H9 (cell line): ENCODE measurements at regions not wholly inside any gene's neighbourhood (a gene's known extent, or its start where the extent isn't known, plus 50 kb on each side); places are given as distances from the start of the nearest gene placed in this dataset.

Source experiments
- DNase-seq: peaks from one replicate; pipeline ENCODE4 v3.0.0-alpha.2; 2017
- H2AFZ ChIP-seq: one replicate; pipeline ENCODE4 v1.6.1; 2013; ENCODE audit warnings: mild to moderate bottlenecking, low read length, control low read depth, moderate library complexity
- H2AK5ac ChIP-seq: 2 replicates; pipeline ENCODE4 v1.6.1; 2013; ENCODE audit warnings: low read length, control low read depth, mixed read lengths; ENCODE audit not compliant: insufficient read length
- H2BK120ac ChIP-seq: one replicate; pipeline ENCODE4 v1.6.1; 2013; ENCODE audit warnings: low read depth, mild to moderate bottlenecking, low read length, control low read depth, inconsistent platforms; ENCODE audit not compliant: poor library complexity, severe bottlenecking
- H2BK12ac ChIP-seq: 2 replicates; pipeline ENCODE4 v1.6.1; 2013; ENCODE audit warnings: low read length, control low read depth, mixed read lengths, low read depth; ENCODE audit not compliant: insufficient read length
- H2BK15ac ChIP-seq: 2 replicates; pipeline ENCODE4 v1.6.1; 2013; ENCODE audit warnings: low read depth, low read length, control low read depth
- H2BK20ac ChIP-seq: one replicate; pipeline ENCODE4 v1.6.1; 2013; ENCODE audit warnings: low read depth, mild to moderate bottlenecking, low read length, control low read depth, inconsistent platforms; ENCODE audit not compliant: poor library complexity, severe bottlenecking
- H2BK5ac ChIP-seq: 2 replicates; pipeline ENCODE4 v1.6.1; 2013; ENCODE audit warnings: low read length, control low read depth, mixed read lengths; ENCODE audit not compliant: insufficient read length
- H3K14ac ChIP-seq: 2 replicates; pipeline ENCODE4 v1.6.1; 2013; ENCODE audit warnings: low read length, control low read depth; ENCODE audit not compliant: insufficient read depth
- H3K18ac ChIP-seq: 2 replicates; pipeline ENCODE4 v1.6.1; 2013; ENCODE audit warnings: low read depth, mild to moderate bottlenecking, mixed read lengths, low read length, control low read depth; ENCODE audit not compliant: insufficient read length
- H3K23ac ChIP-seq: 2 replicates; pipeline ENCODE4 v1.6.1; 2013; ENCODE audit warnings: low read length, control low read depth, mixed read lengths, low read depth; ENCODE audit not compliant: insufficient read length
- H3K23me2 ChIP-seq: 2 replicates; pipeline ENCODE4 v1.6.1; 2013; ENCODE audit warnings: low read depth, mild to moderate bottlenecking, mixed read lengths, low read length, control low read depth; ENCODE audit not compliant: insufficient read length, poor library complexity, severe bottlenecking
- H3K27ac ChIP-seq: 2 replicates; pipeline ENCODE4 v1.5.1; 2013; ENCODE audit warnings: low read length, control low read depth, mixed read lengths, low read depth; ENCODE audit not compliant: insufficient read length
- H3K27me3 ChIP-seq: 2 replicates; pipeline ENCODE4 v1.6.1; 2013; ENCODE audit warnings: low read length, control low read depth, inconsistent platforms; ENCODE audit not compliant: insufficient read depth
- H3K4ac ChIP-seq: 2 replicates; pipeline ENCODE4 v1.6.1; 2013; ENCODE audit warnings: low read depth, mild to moderate bottlenecking, control low read depth, inconsistent platforms, low read length, moderate library complexity
- H3K4me1 ChIP-seq: 2 replicates; pipeline ENCODE4 v1.6.1; 2013; ENCODE audit warnings: low read length, control low read depth, inconsistent platforms; ENCODE audit not compliant: insufficient read depth
- H3K4me2 ChIP-seq: 2 replicates; pipeline ENCODE4 v1.6.1; 2013; ENCODE audit warnings: low read length, control low read depth, mixed read lengths; ENCODE audit not compliant: insufficient read length, insufficient read depth
- H3K56ac ChIP-seq: 2 replicates; pipeline ENCODE4 v1.6.1; 2013; ENCODE audit warnings: low read depth, mild to moderate bottlenecking, mixed read lengths, low read length, control low read depth; ENCODE audit not compliant: insufficient read length
- H3K79me1 ChIP-seq: 2 replicates; pipeline ENCODE4 v1.6.1; 2013; ENCODE audit warnings: low read depth, mild to moderate bottlenecking, moderate library complexity, low read length, control low read depth, inconsistent platforms; ENCODE audit not compliant: insufficient read depth, poor library complexity, severe bottlenecking
- H3K79me2 ChIP-seq: 2 replicates; pipeline ENCODE4 v1.6.1; 2013; ENCODE audit warnings: low read length, control low read depth, inconsistent platforms; ENCODE audit not compliant: insufficient read depth
- H3K9ac ChIP-seq: 2 replicates; pipeline ENCODE4 v1.6.1; 2013; ENCODE audit warnings: low read length, control low read depth, mixed read lengths; ENCODE audit not compliant: insufficient read length; ENCODE audit errors: extremely low read depth
- H3K9me3 ChIP-seq: one replicate; pipeline ENCODE4 v1.6.1; 2013; ENCODE audit warnings: low read depth, low read length, inconsistent platforms; ENCODE audit not compliant: control insufficient read depth
- H3T11ph ChIP-seq: one replicate; pipeline ENCODE4 v1.6.1; 2013; ENCODE audit warnings: mild to moderate bottlenecking, low read length, control low read depth, inconsistent platforms
- H4K20me1 ChIP-seq: one replicate; pipeline ENCODE4 v1.6.1; 2013; ENCODE audit not compliant: control insufficient read depth, insufficient read length, insufficient read depth
- H4K5ac ChIP-seq: 2 replicates; pipeline ENCODE4 v1.6.1; 2013; ENCODE audit warnings: low read depth, mild to moderate bottlenecking, mixed read lengths, low read length, control low read depth; ENCODE audit not compliant: insufficient read length
- H4K8ac ChIP-seq: replicated peaks from 2 replicates; pipeline ENCODE4 v1.6.1; 2013; ENCODE audit warnings: low read length, control low read depth, mixed read lengths, low read depth; ENCODE audit not compliant: insufficient read length
- H4K91ac ChIP-seq: 2 replicates; pipeline ENCODE4 v1.6.1; 2013; ENCODE audit warnings: low read depth, mild to moderate bottlenecking, moderate library complexity, mixed read lengths, low read length, control low read depth; ENCODE audit not compliant: insufficient read length
- H3K27ac Mint-ChIP-seq, 3 experiments: 2 replicates in 2 of 3; 3 replicates in 1 of 3; pipeline ENCODE4 v1.8.0; 2020 to 2021; ENCODE audit warnings: mixed read lengths in 3 of 3, mild to moderate bottlenecking in 1 of 3, moderate library complexity in 1 of 3
- H3K27me3 Mint-ChIP-seq: 2 replicates; pipeline ENCODE4 v1.8.0; 2021; ENCODE audit warnings: low read depth, mild to moderate bottlenecking, moderate library complexity, mixed read lengths
- H3K36me3 Mint-ChIP-seq, 3 experiments: 2 replicates in 2 of 3; 3 replicates in 1 of 3; pipeline ENCODE4 v1.8.0; 2020 to 2021; ENCODE audit warnings: low read depth in 3 of 3, mixed read lengths in 3 of 3; ENCODE audit not compliant: insufficient read depth in 1 of 3
- H3K4me1 Mint-ChIP-seq, 2 experiments: 2 replicates each; pipeline ENCODE4 v1.8.0; 2020; ENCODE audit warnings: mixed read lengths in 2 of 2
- H3K4me3 Mint-ChIP-seq, 2 experiments: 2 replicates in 1 of 2; 3 replicates in 1 of 2; pipeline ENCODE4 v1.8.0; 2020 to 2021; ENCODE audit warnings: mild to moderate bottlenecking in 2 of 2, mixed read lengths in 2 of 2, moderate library complexity in 1 of 2
- H3K9me3 Mint-ChIP-seq, 2 experiments: 2 replicates in 1 of 2; 3 replicates in 1 of 2; pipeline ENCODE4 v1.8.0; 2020; ENCODE audit warnings: mild to moderate bottlenecking in 2 of 2, mixed read lengths in 2 of 2, moderate library complexity in 1 of 2
- CTCF ChIP-seq: fragments of 200-600 bp; sonication (generic); conservative IDR thresholded peaks from 3 replicates; pipeline ENCODE4 v1.8.0; 2021; ENCODE audit warnings: antibody characterized with exemption, mild to moderate bottlenecking
- WGBS: extraction: QIAGEN DNeasy Blood & Tissue Kit; methylation state at CpG from one replicate; pipeline ENCODE4 v1.1.7; 2013; ENCODE audit warnings: missing lambda C conversion rate, low lambda C conversion rate, mixed read lengths; ENCODE audit not compliant: insufficient read length; ENCODE audit errors: extremely low coverage; 5-methylcytosine and 5-hydroxymethylcytosine counted together

GRCh38 chr9:25374281-25374680 is 304.0 kb downstream of the TUSC1 start:
- H2BK12ac ChIP-seq: no peak overlapping the region
- H2AFZ ChIP-seq: no peak overlapping the region
- Mint-ChIP-seq H3K27ac (no peak overlapping the region), H3K4me3 (no peak overlapping the region), H3K9me3 (peaks cover 0 to 2% of the 10 kb centered on the region in 2 experiments; a peak in 4 of 5 replicates), H3K36me3 (0 out of 7 replicates have a peak, but pooled peaks cover 0 to 8% (median 0%) of the 10 kb centered on the region in 3 experiments), H3K27me3 (no peaks in the 10 kb centered on the region), H3K4me1 (peaks cover 0 to 3% of the 10 kb centered on the region in 2 experiments; a peak in 1 of 4 replicates)
- no peak overlapping the region for H3K56ac ChIP-seq
- WGBS: no CpG with 5 or more reads among the region's 1 CpG
- no peak overlapping the region for H4K5ac ChIP-seq
- H3K23me2 ChIP-seq: no peaks in the 10 kb centered on the region
- H2BK20ac ChIP-seq: no peak overlapping the region
- no peak overlapping the region for H3K4me2 ChIP-seq
- no peak overlapping the region for H3K27ac ChIP-seq
- H3K18ac ChIP-seq: no peak overlapping the region
- H3T11ph ChIP-seq: no peak overlapping the region
- no peaks in the 10 kb centered on the region for H3K4me1 ChIP-seq
- H3K79me2 ChIP-seq: no peaks in the 10 kb centered on the region
- H2BK15ac ChIP-seq: no peak overlapping the region
- no peak overlapping the region for H4K91ac ChIP-seq
- no peak for DNase-seq
- no peak overlapping the region for H3K4ac ChIP-seq
- TF ChIP-seq CTCF: no peak
- H2AK5ac ChIP-seq: no peak overlapping the region
- H2BK120ac ChIP-seq: no peak overlapping the region
- H3K27me3 ChIP-seq: no peaks in the 10 kb centered on the region
- H3K79me1 ChIP-seq: no peaks in the 10 kb centered on the region
- H3K9ac ChIP-seq: no peak overlapping the region
- no peak overlapping the region for H2BK5ac ChIP-seq
- no peaks in the 10 kb centered on the region for H4K20me1 ChIP-seq
- H3K9me3 ChIP-seq: no peaks in the 10 kb centered on the region
- no peak overlapping the region for H3K23ac ChIP-seq
- H4K8ac ChIP-seq: no peak overlapping the region
- H3K14ac ChIP-seq: no peak overlapping the region
